ENCODE measurements at regions not wholly inside any gene's neighbourhood (a gene's known extent, or its start where the extent isn't known, plus 50 kb on each side); places are given as distances from the start of the nearest gene placed in this dataset.

GRCh38 chr5:105263515-105263914, 1700.9 kb upstream of the NUDT12 start:
- H3K27ac Mint-ChIP-seq, result no peak overlapping the region
- H3K27ac ChIP-seq (ENCODE audit: low read length in 2 of 2), result no peak overlapping the region
- no peak overlapping the region for H2AFZ ChIP-seq (ENCODE audit: insufficient read depth, low read depth, low read length, poor library complexity, severe bottlenecking)
- H3K27me3 ChIP-seq (replicated peaks in 1 of 4; ENCODE audit: control extremely low read depth in 1 of 4, control insufficient read depth in 3 of 4, insufficient read depth in 4 of 4, low read length in 3 of 4), result no peaks in the 10 kb centered on the region
- H3K9me3 ChIP-seq (ENCODE audit: control extremely low read depth in 1 of 3, control insufficient read depth in 2 of 3, insufficient read depth in 1 of 3, low read length in 2 of 3), result no peaks in the 10 kb centered on the region
- DNase-seq, result no peak
- no peak for ATAC-seq (ENCODE audit: low read depth)
- no peak overlapping the region for H3K4me3 Mint-ChIP-seq
- H3K4me1 Mint-ChIP-seq, result no peaks in the 10 kb centered on the region
- no peak overlapping the region for H3K4me3 ChIP-seq (ENCODE audit: control extremely low read depth in 1 of 5, extremely low read depth in 1 of 5, insufficient read depth in 1 of 5, low read depth in 2 of 5, low read length in 4 of 5)
- H3K9ac ChIP-seq (ENCODE audit: low read length), result no peak overlapping the region
- no peaks in the 10 kb centered on the region for H3K9me3 Mint-ChIP-seq (ENCODE audit: insufficient read depth)
- no peak for TF ChIP-seq EZH2 (IDR thresholded peaks at IDR 0.05; ENCODE audit: borderline replicate concordance, insufficient read depth, low read depth, low read length, poor library complexity, severe bottlenecking)
- no peak for TF ChIP-seq CTCF (IDR thresholded peaks at IDR 0.05)
- intact Hi-C loops (cut with micrococcal nuclease), result no loop called here
- H3K4me1 ChIP-seq (ENCODE audit: control insufficient read depth in 2 of 2, insufficient read depth in 2 of 2, low read length in 2 of 2), result no peaks in the 10 kb centered on the region
- no peaks in the 10 kb centered on the region for H3K27me3 Mint-ChIP-seq
- no peaks in the 10 kb centered on the region for H3K36me3 ChIP-seq (replicated peaks in 1 of 2; ENCODE audit: control extremely low read depth in 1 of 2, control insufficient read depth in 1 of 2, extremely low read depth in 1 of 2, insufficient read depth in 2 of 2, low read length in 1 of 2)
- POLR2A ChIA-PET, result no interaction called here
- no peaks in the 10 kb centered on the region for H4K20me1 ChIP-seq (ENCODE audit: control insufficient read depth, insufficient read depth, low read length, poor library complexity, severe bottlenecking)
- H3K79me2 ChIP-seq (ENCODE audit: control insufficient read depth, insufficient read depth, low read length), result no peaks in the 10 kb centered on the region
- H3K4me2 ChIP-seq (replicated peaks; ENCODE audit: low read depth, low read length, poor library complexity, severe bottlenecking), result no peak overlapping the region
- CTCF ChIA-PET, result no interaction called here
- WGBS (ENCODE audit: insufficient coverage), result no CpG with 5 or more reads among the region's 1 CpG

GRCh38 chr5:105259581-105260217, 1697.1 kb upstream of the NUDT12 start:
- H3K4me1 Mint-ChIP-seq, result no peaks in the 10 kb centered on the region
- Histone ChIP-seq H3K27me3 (replicated peaks in 1 of 4; ENCODE audit: control extremely low read depth in 1 of 4, control insufficient read depth in 3 of 4, insufficient read depth in 4 of 4, low read length in 3 of 4) (no peaks in the 10 kb centered on the region), H4K20me1 (ENCODE audit: control insufficient read depth, insufficient read depth, low read length, poor library complexity, severe bottlenecking) (no peaks in the 10 kb centered on the region), H3K4me2 (replicated peaks; ENCODE audit: low read depth, low read length, poor library complexity, severe bottlenecking) (no peak overlapping the region), H3K4me1 (ENCODE audit: control insufficient read depth in 2 of 2, insufficient read depth in 2 of 2, low read length in 2 of 2) (no peaks in the 10 kb centered on the region), H3K36me3 (replicated peaks in 1 of 2; ENCODE audit: control extremely low read depth in 1 of 2, control insufficient read depth in 1 of 2, extremely low read depth in 1 of 2, insufficient read depth in 2 of 2, low read length in 1 of 2) (no peaks in the 10 kb centered on the region), H3K4me3 (ENCODE audit: control extremely low read depth in 1 of 5, extremely low read depth in 1 of 5, insufficient read depth in 1 of 5, low read depth in 2 of 5, low read length in 4 of 5) (no peak overlapping the region), H3K9me3 (ENCODE audit: control extremely low read depth in 1 of 3, control insufficient read depth in 2 of 3, insufficient read depth in 1 of 3, low read length in 2 of 3) (no peaks in the 10 kb centered on the region), H3K27ac (ENCODE audit: low read length in 2 of 2) (no peak overlapping the region), H3K9ac (ENCODE audit: low read length) (no peak overlapping the region), H3K79me2 (ENCODE audit: control insufficient read depth, insufficient read depth, low read length) (no peaks in the 10 kb centered on the region), H2AFZ (ENCODE audit: insufficient read depth, low read depth, low read length, poor library complexity, severe bottlenecking) (no peak overlapping the region)
- no peaks in the 10 kb centered on the region for H3K9me3 Mint-ChIP-seq (ENCODE audit: insufficient read depth)
- ChIA-PET POLR2A (no interaction called here), CTCF (no interaction called here)
- H3K27me3 Mint-ChIP-seq, result no peaks in the 10 kb centered on the region
- intact Hi-C loops (cut with micrococcal nuclease), result no loop called here
- 92% methylated on average over 4 of the region's 5 CpGs for WGBS (ENCODE audit: insufficient coverage)
- no peak for TF ChIP-seq EZH2 (IDR thresholded peaks at IDR 0.05; ENCODE audit: borderline replicate concordance, insufficient read depth, low read depth, low read length, poor library complexity, severe bottlenecking)
- TF ChIP-seq CTCF (IDR thresholded peaks at IDR 0.05), result no peak
- ATAC-seq (ENCODE audit: low read depth) (no peak), DNase-seq (no peak)
- H3K4me3 Mint-ChIP-seq, result no peak overlapping the region
- no peak overlapping the region for H3K27ac Mint-ChIP-seq
